H1 (cell line): ENCODE measurements at regions not wholly inside any gene's neighbourhood (a gene's known extent, or its start where the extent isn't known, plus 50 kb on each side); places are given as distances from the start of the nearest gene placed in this dataset.

ENCODE experiments used
- CHD7 ChIP-seq: fragments of 300-600 bp; sonication (generic); IDR thresholded peaks from 2 replicates; pipeline ENCODE4 v1.7.1; 2012; ENCODE audit warnings: low read length, moderate library complexity, mild to moderate bottlenecking, inconsistent platforms; ENCODE audit not compliant: insufficient replicate concordance
- POLR2A ChIP-seq, 2 experiments: IDR thresholded peaks; 1 replicate in 1 of 2; 2 replicates in 1 of 2; pipeline ENCODE4 v1.6.1; 2011; ENCODE audit warnings: low read depth in 2 of 2, low read length in 2 of 2, mild to moderate bottlenecking in 2 of 2; ENCODE audit errors: control extremely low read depth in 1 of 2

- TF ChIP-seq CHD7 (no peak), POLR2A (IDR thresholded peaks at IDR 0.05; ENCODE audit: control extremely low read depth in 1 of 2, low read depth in 2 of 2, low read length in 2 of 2) (no peak)
These were observed 320.6 kb downstream of the LPIN1 start for GRCh38 chr2:12066986-12067385.
